Renal cortical epithelial cell (primary cell): ENCODE measurements at regions not wholly inside any gene's neighbourhood (a gene's known extent, or its start where the extent isn't known, plus 50 kb on each side); places are given as distances from the start of the nearest gene placed in this dataset.
"Not testable (repeated sequence)": the region's sequence is repeated elsewhere in the genome, so short reads cannot be mapped to it uniquely, and the experiment has no call there.

Experiments
- DNase-seq: peaks from one replicate; pipeline ENCODE4 v3.0.0-alpha.2; 2011; ENCODE audit warnings: low read depth

- DNase-seq = no peak
Observed at GRCh38 chr7:84941936-84942335, 244.9 kb downstream of the SEMA3D start.

DNA sequence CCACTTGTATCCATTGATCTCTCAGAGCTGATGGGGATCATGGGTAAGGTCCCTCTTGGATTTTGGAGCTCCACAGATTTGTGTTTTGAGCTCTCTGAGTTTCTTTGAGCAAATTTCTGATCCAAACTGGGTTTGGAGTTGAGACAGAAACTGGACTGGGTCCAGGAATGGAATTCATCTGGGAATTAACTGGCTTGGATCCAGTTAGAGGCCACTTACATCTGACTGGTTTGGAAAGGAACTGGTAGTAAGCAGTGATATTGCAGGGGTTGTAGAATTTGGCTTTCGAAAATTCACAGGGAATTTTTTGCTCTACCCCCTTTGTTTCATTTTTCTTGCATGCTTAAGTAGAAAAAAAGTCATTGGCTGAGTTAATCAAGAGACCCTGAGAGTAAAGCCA, 245.6 kb downstream of the SEMA3D start:
- no peak for DNase-seq

- no peak for DNase-seq
Observed at GRCh38 chr7:84939888-84940287, 247.0 kb downstream of the SEMA3D start.

GRCh38 chr7:84939442-84939841, 247.4 kb downstream of the SEMA3D start:
- no peak for DNase-seq

DNA sequence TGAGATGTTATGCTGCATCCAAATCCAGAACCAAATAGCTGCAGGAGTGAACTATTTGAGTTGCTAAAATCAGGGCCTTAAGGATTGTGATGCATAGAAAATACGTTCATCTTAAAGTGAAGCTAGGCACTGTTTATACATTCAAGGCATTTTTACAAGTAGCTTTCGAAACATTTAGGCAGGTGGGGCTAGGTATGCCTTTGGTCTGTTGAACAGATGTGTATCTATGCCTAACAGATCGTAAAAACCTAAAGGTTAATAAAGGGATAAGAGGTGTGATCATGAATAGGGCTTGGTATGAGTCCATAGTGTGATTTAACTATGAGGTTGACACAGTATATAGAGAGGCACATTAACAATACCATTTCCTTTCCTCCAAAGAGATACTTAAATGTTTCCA, 262.5 kb downstream of the SEMA3D start:
- DNase-seq = no peak

- DNase-seq = no peak
Observed at GRCh38 chr7:84923348-84923747, 263.5 kb downstream of the SEMA3D start.

DNA sequence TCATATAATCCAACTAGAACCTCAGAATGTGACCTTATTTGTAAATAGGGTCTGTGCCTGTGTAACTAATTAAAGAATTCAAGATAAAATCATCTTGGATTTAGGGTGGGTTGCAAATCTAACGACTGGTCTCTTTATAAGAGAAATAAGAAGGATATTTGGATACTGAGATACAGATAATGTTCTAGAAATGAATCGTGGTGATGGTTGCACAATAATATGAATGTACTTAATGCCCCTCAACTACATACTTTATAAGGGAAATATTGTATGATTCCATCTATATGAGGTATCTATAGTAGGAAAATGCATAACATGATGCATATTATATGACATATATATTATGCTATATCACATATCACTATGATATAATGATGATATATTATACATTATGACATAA, 265.7 kb downstream of the SEMA3D start:
- DNase-seq = no peak

- not testable (repeated sequence) for DNase-seq
Observed at GRCh38 chr7:84916973-84917372, 269.9 kb downstream of the SEMA3D start.

DNA sequence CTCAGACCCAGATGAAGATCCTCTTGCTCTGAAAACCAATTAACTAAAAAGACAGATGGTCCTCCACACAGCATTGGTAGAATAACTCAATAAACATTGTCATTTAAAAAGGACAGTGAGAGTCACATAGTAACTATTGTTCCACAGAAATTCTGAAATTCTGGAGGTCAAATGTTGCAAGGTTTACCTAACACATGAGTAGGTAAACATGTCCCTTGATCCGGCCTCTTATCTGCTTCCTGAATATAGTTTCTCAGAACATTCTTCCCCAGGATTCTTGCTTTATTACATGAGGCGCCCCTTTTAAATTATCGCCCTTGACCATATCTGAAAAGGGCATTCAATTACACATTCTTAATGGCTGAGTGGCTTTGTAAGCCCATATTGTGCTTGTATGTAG, 270.7 kb downstream of the SEMA3D start:
- no peak for DNase-seq

DNA sequence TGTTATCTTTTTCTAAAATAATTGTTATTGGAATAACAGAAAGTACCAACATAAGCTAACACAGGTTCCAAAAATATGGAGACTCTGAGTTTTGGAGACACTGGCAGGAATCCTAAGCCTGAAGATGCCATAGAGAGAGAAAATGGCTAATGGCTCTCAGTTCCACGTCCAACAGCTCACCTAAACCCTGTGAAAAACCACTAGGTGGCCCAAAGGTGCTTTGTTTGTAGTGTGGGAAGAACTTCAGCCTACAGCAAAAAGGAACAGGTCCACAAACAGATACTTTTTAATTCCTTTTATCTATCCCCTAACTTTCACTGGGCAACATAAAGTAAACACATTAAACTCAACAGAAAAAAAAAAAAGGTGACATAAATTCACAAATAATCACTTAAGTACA, 272.3 kb downstream of the SEMA3D start:
- DNase-seq = peak; percentile 9

- no peak for DNase-seq
Observed at GRCh38 chr7:84913731-84914130, 273.1 kb downstream of the SEMA3D start.

GRCh38 chr7:84912993-84913635, 273.7 kb downstream of the SEMA3D start:
- DNase-seq = no peak

DNA sequence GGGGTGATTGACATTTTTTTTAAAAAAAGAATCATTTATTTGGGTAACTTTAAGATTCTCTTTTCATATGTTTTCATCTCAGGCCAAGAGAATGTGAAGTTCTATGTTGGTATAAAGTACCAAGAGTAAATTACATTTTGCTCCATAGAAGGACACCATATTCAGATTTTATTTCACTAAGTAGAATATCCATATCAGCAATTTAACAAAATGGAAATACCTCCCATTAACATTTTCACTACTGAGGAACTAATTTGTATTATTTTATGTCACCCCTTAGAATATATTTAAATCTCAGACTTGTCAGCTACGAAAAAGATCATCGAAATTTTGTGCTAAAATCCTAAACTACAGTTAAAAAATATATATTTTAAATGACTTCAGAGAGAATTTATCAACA, 274.3 kb downstream of the SEMA3D start:
- no peak for DNase-seq

- no peak for DNase-seq
Observed at GRCh38 chr7:84912018-84912417, 274.8 kb downstream of the SEMA3D start.

GRCh38 chr7:84911077-84911476, 275.8 kb downstream of the SEMA3D start:
- no peak for DNase-seq

GRCh38 chr7:84910322-84910721, 276.5 kb downstream of the SEMA3D start:
- peak; percentile 13 for DNase-seq

GRCh38 chr7:84908196-84908793, 278.6 kb downstream of the SEMA3D start:
- no peak for DNase-seq

DNA sequence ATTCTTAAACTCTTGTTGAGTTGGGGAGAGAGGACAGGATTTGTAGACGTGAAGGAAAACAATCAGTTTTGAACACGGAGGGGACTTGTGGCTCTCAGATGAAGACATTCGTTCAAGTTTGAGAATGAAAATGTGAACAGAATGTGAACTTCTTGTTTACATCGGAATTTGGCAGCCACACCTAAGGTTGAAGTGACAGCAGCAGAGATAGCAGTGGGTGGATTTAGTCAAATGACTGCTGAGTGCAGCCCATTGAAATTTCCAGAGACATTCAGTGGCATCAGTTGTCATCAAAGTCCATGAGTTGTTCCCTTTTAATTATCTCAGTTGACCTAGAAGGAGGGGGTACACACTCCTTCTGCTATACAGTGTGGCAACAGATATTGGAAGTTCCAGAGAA, 280.0 kb downstream of the SEMA3D start:
- DNase-seq = no peak

GRCh38 chr7:84904561-84904960, 282.3 kb downstream of the SEMA3D start:
- DNase-seq = peak; percentile 2

DNA sequence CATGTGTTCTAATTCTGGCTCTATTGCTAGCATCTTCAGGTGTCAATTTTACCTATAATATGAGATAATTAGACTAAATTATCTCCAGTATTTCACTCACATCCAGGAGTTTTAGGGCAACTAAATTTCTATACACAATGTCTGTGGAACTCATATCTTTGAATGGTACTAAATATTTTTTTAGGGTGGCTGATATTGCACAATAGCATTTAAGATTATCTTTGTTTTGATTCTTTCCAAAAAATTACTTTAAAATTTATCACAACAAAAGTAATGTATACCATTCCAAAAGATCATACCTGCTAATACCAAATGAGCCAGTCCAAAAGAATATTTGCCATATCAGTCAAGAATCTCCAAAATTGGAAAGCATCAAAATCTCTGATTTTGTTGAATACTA, 285.5 kb downstream of the SEMA3D start:
- no peak for DNase-seq

GRCh38 chr7:84900215-84900614, 286.6 kb downstream of the SEMA3D start:
- no peak for DNase-seq

DNA sequence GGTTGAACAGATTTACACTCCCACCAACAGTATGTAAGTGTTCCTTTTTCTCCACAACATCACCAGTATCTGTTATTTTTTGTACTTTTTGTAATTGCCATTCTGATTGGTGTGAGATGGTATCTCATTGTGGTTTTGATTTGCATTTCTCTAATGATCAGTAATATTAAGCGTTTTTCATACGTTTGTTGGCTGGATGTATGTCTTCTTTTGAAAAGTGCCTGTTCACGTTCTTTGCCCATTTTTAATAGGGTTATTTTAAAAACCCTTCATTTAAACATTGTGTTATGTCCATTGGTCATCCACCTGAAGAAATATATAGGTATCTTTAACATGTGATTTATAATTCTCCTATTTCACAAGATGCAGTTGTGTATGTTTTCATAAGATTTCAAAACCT, 291.3 kb downstream of the SEMA3D start:
- no peak for DNase-seq

DNA sequence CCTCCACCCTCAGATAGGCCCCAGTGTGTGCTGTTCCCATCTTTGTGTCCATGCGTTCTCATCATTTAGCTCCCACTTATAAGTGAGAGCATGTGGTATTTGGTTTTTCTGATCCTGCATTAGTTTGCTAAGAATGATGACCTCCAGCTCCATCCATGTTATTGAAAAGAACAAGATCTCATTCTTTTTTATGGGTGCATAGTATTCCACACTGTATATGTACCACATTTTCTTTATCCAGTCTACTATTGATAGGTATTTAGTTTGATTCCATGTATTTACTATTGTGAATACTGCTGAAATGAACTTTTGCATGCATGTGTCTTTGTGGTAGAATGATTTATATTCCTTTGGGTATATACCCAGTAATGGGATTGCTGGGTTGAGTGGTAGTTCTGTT, 303.3 kb downstream of the SEMA3D start:
- not testable (repeated sequence) for DNase-seq
